ENCODE measurements at regions not wholly inside any gene's neighbourhood (a gene's known extent, or its start where the extent isn't known, plus 50 kb on each side); places are given as distances from the start of the nearest gene placed in this dataset.

GRCh38 chr12:125688223-125688622 lies 623.0 kb downstream of the AACS start:
- no peak for TF ChIP-seq CTCF (IDR thresholded peaks at IDR 0.05; ENCODE audit: insufficient read depth, low read length, poor library complexity, severe bottlenecking)
- no peak for TF ChIP-seq EZH2phosphoT487 (conservative IDR thresholded peaks at IDR 0.05; ENCODE audit: low read length)
